GM12878 (cell line): ENCODE measurements at regions not wholly inside any gene's neighbourhood (a gene's known extent, or its start where the extent isn't known, plus 50 kb on each side); places are given as distances from the start of the nearest gene placed in this dataset.

Experiments
- CUX1 ChIP-seq: IDR thresholded peaks from 2 replicates; pipeline ENCODE4 v1.6.1; 2012; ENCODE audit warnings: improper control_type of control experiment, low read depth, low read length; ENCODE audit not compliant: insufficient replicate concordance
- GATAD2B ChIP-seq: fragments of 450-650 bp; conservative IDR thresholded peaks from 2 replicates; pipeline ENCODE4 v1.6.1; 2017; ENCODE audit warnings: low read depth, mild to moderate bottlenecking, moderate library complexity
- HDAC6 ChIP-seq: fragments of 200-600 bp; sonication (generic); IDR thresholded peaks from one replicate; pipeline ENCODE4 v1.8.0; 2017; ENCODE audit warnings: antibody characterized with exemption; ENCODE audit not compliant: unreplicated experiment
- TF ChIP-seq, protein P1 (sequence below), 3 experiments: IDR thresholded peaks in 2 of 3; conservative IDR thresholded peaks in 1 of 3; 2 replicates each; pipeline ENCODE4 v1.5.1; 2011; ENCODE audit warnings: low read depth in 3 of 3, low read length in 3 of 3, mild to moderate bottlenecking in 3 of 3, control low read depth in 2 of 3, moderate library complexity in 2 of 3, inconsistent platforms in 1 of 3, mixed read lengths in 1 of 3; ENCODE audit not compliant: control insufficient read depth in 2 of 3, insufficient read depth in 1 of 3; ENCODE audit errors: extremely low read depth in 1 of 3

DNA sequence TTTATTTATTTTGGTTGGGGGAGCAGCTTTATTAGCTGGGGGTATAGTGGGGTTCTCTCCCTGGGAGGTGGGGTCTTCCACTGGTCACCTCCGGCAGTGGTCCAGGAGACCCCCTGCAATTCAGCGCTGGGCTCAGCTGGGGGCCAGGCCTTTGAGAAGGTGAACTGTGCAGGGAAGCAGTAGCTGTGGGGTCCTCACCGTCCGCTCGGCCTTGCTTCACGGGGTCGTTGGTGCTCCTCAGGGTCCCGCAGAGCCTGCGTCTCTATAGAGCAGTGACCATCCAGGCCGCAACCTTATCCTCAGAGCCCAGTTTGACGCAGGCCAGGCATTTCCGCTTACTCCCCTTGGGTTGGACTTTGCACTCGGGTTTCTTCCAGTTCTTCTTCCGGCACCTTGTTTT is 1954.7 kb downstream of the TP53TG3F start:
- TF ChIP-seq GATAD2B (no peak), HDAC6 (no peak), CUX1 (no peak)
- TF ChIP-seq, protein P1, sequence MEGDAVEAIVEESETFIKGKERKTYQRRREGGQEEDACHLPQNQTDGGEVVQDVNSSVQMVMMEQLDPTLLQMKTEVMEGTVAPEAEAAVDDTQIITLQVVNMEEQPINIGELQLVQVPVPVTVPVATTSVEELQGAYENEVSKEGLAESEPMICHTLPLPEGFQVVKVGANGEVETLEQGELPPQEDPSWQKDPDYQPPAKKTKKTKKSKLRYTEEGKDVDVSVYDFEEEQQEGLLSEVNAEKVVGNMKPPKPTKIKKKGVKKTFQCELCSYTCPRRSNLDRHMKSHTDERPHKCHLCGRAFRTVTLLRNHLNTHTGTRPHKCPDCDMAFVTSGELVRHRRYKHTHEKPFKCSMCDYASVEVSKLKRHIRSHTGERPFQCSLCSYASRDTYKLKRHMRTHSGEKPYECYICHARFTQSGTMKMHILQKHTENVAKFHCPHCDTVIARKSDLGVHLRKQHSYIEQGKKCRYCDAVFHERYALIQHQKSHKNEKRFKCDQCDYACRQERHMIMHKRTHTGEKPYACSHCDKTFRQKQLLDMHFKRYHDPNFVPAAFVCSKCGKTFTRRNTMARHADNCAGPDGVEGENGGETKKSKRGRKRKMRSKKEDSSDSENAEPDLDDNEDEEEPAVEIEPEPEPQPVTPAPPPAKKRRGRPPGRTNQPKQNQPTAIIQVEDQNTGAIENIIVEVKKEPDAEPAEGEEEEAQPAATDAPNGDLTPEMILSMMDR (IDR thresholded peaks at IDR 0.05 in 2 of 3, conservative IDR thresholded peaks at IDR 0.05 in 1 of 3; ENCODE audit: control insufficient read depth in 2 of 3, extremely low read depth in 1 of 3, insufficient read depth in 1 of 3, low read depth in 3 of 3, low read length in 3 of 3): no peak
